NT2/D1 (cell line): ENCODE measurements at regions not wholly inside any gene's neighbourhood (a gene's known extent, or its start where the extent isn't known, plus 50 kb on each side); places are given as distances from the start of the nearest gene placed in this dataset.

ENCODE experiments used
- SUZ12 ChIP-seq: IDR thresholded peaks from 2 replicates; pipeline ENCODE4 v1.6.1; 2011; ENCODE audit not compliant: insufficient read length, insufficient read depth; ENCODE audit errors: extremely low read depth
- YY1 ChIP-seq: IDR thresholded peaks from 2 replicates; pipeline ENCODE4 v1.6.1; 2011; ENCODE audit not compliant: insufficient read length, insufficient read depth
- ZNF274 ChIP-seq: IDR thresholded peaks from 2 replicates; pipeline ENCODE4 v1.6.1; 2011; ENCODE audit warnings: mild to moderate bottlenecking, low read depth, low read length

GRCh38 chr9:89247431-89248353 lies 63.3 kb upstream of the CKS2 start:
- TF ChIP-seq YY1 (no peak), ZNF274 (no peak), SUZ12 (no peak)
